ENCODE measurements at regions not wholly inside any gene's neighbourhood (a gene's known extent, or its start where the extent isn't known, plus 50 kb on each side); places are given as distances from the start of the nearest gene placed in this dataset.
"Not testable (repeated sequence)": the region's sequence is repeated elsewhere in the genome, so short reads cannot be mapped to it uniquely, and the experiment has no call there.

DNA sequence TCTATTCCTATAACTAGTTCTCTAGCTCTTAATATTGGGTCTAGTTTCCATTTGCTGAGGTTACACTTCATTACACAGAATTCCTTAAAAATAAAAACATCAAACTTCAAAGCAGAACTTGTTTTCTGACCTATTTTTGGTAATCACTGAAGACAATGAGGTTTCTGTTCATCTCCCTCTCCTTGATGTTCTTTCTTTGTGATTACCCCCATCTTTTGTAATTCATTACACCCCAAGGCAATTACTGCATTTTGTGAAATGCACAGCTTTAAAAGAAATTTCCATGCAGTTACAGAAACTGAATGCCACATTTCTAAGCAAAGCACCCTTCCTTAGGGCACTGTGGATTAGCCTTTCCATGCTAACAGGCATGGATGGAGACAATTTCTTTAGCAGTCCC lies 363.2 kb upstream of the RND3 start:
- no peak for DNase-seq (ENCODE audit: low spot score)

DNA sequence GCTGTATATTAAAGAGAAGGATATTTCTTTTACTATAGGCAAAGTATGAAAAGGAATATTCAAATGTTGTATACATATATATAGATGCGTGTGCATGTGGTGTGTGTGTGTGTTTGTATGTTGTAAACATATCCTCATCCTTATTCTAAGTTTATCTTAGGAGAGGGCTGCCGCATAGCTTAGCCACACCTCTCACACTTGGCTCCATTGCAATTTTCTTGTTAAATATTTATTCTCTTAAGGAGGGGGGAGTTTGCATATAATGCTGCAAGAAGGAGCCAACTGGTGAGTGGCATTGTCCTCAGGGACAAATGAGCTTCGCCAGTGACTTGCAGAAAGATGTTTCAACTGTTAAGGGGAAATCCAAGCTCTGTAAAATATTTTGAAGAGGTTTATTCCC lies 360.1 kb upstream of the RND3 start:
- DNase-seq (ENCODE audit: low spot score): no peak

DNA sequence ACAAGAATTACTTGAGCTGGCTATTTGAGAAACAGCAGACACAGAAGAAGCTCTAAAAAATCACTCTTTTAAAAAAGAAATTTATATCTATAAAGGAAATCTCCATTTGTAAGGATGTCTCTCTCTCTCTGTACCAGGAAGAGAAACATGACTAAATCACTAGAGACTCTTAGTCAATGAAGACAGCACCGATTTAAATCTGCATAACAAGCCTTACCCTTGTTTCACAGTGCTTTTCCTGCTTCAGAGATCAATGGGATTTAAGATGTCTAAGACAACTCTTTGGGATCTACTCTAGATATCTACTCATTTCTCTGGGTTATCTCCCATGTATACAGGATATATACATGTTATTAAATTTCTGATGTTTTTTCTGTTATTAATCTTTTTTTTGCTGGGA lies 359.2 kb upstream of the RND3 start:
- no peak for DNase-seq (ENCODE audit: low spot score)

DNA sequence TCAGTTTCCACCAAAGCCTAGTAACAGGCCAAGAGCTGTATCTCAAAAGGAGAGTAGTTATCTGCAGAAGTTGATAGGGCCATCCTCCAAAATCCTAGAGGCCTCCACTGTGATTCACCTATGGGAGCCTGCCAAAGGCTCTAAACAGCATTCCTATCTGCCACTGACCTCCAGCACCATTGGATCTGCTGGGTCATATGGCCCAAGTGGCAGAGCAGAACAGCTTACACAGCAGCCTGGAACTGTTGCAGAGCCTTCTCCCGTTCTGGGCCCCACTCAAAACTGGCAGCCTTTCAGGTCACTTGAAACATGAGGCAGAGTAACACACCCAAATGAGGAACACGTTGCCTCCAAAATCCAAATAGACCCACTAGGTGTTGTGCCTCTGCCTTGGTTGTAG lies 345.2 kb upstream of the RND3 start:
- DNase-seq (ENCODE audit: low spot score): no peak

DNA sequence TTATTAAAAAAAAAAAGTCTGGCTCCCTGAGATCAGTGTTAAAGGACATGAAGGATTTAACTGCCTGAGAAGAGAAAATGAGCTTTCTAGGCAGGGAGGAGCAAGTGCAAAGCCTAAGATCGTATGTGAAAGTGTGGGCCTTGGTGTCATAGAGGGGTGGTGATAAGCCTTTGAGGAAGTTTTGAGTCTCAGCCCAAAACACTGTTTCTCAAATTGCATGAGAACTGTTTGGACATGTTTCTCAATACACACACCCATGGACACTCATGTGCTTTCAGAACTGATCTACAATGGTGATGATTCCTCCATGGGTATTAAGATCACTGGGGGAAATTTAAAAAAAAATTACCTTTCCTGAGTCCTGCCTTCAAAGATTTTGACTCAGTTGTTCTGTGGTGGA lies 336.7 kb upstream of the RND3 start:
- DNase-seq (ENCODE audit: low spot score): no peak

DNA sequence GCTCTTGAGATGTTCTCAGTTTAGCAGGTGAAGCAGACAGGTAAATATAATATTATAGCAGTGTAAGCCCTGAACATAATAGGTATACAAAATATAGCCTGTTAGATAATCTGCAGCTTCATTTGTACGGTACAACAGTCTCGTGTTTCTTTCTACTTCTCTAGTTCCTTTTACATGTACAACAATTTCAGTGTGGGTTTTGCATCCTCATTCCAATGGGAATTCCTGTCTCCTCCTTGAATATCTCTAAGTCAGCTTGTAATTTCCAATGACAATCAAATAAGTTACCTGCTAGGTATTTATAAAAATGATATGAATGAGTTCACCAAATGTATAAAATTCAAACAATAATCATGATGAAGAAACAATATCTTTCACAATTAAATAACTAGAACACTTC lies 330.0 kb upstream of the RND3 start:
- DNase-seq (ENCODE audit: low spot score): no peak

DNA sequence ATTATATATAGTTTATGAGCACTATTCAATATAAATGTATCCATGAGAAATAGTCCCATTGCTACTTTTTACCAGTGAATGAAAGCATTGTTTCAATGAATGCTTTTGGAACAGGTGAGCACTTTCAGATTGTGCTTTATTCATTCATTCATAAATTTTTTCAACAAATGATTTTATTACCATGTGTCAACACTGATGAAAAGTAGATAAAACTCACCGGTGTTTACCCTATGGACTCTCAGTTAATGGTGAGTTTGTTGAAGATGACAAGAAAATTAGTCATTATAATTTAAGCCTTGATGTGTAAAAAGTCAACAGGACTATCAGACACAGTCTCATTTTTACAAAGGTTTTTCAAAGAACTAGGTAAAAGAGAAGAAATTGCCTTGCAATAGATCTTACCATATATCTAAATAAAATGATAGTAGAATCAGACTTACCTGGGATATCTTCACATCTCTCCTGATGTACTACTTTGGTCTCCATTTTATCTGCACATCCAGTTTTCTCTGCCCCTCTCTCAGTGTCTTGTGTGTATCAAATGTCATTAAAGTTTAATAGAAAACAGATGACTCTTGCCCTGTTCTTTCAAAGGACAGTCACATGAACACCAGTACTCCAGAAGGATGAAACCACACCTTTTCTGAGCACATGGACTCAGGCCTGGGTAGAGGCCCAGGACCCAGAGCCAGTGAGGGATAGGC lies 325.3 kb upstream of the RND3 start:
- DNase-seq (ENCODE audit: low spot score): no peak

DNA sequence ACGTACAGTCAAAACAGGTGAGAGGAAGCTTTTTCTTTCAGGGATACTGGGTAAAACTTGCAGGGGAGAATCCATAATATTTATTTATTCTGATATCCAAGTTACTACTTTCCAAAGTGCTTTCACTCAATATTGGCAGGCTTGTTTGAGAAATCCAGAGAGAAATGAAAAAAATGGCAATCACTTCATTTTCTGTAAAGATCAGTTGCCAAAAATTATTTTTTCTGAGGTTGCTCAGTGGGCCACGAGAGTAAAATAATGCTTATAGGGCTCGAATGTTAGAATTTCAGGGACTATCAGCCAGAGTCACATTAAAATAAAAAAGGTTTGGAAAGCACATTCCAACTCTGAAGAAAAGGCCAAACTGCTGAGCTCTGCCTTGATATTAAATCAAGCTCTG lies 324.6 kb upstream of the RND3 start:
- no peak for DNase-seq (ENCODE audit: low spot score)

DNA sequence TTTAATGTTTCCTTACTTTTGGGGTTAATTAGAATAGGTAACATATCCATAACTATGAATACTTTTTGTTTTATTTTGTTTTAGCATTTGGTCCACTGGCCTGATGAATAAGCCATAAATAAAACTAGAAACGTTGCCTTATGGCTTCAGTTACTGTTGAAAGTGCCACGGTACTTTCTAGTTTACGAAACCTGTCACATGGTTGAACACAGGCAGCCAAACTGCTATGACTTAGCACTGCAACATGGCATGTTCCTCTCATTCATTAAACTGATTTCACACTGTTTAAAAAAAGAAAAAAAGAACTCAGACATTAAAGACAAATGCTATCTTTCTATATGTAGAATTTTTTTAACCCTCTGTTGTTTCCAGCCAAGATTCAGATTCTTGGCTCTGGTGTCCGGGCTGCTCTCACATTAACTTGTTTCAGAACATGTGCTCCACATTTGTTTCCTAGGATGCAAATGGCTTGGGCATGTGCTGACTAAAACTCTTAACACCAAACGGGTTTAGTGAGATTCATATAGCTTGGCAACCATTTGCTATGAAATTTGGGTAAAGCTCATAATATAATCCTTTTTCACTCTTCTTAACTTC lies 323.9 kb upstream of the RND3 start:
- no peak for DNase-seq (ENCODE audit: low spot score)

DNA sequence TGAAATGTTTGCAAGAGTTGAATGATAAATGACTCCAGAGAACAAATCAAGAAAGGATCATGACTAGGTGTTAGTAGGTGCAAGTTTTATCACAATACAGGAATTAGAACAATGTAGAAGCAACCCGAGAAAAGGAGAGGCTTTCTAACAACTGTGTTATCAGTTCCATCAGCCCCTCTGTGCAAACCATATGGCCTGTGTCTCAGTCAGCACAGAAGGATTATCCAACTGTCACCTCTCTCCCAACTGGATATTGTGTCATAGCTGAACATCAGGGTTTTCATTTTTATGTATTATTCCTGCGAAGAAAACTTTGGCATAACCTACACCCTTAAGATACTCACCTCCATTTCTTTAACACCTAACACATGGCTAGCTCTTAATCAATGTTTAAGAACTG lies 321.6 kb upstream of the RND3 start:
- DNase-seq (ENCODE audit: low spot score): no peak

DNA sequence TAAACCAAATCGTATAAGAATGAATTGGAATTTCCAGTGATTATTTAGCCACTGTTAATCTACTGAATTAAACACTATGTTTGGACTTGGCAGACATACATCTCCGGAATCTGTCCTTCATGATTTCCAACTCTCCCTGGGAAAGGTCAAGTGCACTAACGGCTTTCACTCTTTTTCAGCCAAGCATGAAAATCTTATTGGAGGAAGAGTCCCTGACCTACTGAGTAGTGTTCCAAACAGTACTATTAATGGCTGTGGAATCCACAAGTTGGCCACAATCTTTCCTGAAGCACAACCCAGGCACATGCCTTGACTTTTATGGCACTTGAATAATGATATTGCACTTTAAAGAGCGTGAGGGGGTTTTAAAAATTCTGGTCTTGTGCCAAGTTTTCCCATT lies 318.9 kb upstream of the RND3 start:
- DNase-seq (ENCODE audit: low spot score): no peak

DNA sequence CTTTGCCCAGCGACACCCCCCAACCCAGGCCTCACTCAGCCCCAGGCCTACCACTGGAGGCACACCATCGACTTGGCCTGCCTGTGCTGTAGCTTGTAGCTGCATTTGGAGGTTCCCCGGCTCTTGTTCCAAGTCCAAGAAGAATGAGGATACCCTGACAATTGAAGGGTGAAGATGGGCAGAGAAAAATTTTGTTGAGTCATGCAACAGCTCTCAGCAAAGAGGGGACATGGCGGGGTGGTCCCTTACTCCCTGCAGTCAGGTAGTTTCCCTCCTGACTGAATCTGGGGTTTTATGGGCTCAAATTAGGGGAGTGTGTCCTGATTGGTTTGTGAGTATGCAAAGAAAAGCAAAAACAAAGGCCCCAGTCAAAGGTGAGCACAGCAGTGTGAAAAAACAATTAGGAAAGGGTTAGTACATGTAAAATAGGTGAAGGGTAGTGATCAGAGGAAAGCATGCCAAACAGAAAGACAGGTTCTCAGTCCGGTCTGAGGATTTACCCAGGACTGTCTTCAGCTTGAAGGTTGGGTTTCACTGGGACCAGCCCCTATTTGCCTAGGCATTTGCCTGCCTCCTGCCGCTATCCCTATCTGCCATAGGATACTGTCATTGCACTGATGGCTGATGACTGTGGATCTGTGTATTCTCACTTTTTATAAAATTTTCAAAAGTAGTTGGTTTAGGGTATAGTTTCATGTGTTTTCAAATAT lies 316.4 kb upstream of the RND3 start:
- no peak for DNase-seq (ENCODE audit: low spot score)

DNA sequence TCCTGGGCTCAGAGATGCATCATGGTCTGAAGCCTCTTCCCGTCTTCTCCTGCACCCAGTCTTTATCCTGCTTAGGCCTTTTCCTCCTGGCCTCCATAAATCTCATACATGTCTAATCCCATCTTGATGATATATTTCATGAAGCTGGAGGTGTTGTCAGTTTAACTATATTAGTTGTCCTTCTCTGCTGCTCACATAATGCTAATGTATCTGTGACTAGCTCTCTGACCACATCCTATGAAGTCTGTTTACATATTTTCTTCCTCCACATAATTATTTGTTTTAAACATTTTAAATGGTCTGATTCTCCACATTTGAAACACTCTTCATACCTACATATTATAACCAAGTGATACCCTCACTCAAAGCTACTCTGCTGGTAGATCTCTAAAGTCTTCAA lies 315.2 kb upstream of the RND3 start:
- no peak for DNase-seq (ENCODE audit: low spot score)

DNA sequence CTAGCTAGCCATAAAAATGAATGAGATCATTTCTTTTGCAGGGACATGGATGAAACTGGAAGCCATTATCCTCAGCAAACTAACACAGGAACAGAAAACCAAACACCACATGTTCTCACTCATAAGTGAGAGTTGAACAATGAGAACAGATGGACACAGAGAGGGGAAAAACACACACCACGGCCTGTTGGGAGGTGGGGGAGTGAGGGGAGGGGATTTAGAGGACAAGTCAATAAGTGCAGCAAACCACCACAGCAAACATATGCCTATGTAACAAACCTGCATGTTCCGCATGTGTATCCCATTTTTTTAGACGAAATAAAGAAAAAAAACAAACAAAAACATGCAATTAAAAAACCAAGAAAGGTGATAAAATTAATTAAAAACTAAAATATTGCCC lies 308.8 kb upstream of the RND3 start:
- DNase-seq (ENCODE audit: low spot score): not testable (repeated sequence)

DNA sequence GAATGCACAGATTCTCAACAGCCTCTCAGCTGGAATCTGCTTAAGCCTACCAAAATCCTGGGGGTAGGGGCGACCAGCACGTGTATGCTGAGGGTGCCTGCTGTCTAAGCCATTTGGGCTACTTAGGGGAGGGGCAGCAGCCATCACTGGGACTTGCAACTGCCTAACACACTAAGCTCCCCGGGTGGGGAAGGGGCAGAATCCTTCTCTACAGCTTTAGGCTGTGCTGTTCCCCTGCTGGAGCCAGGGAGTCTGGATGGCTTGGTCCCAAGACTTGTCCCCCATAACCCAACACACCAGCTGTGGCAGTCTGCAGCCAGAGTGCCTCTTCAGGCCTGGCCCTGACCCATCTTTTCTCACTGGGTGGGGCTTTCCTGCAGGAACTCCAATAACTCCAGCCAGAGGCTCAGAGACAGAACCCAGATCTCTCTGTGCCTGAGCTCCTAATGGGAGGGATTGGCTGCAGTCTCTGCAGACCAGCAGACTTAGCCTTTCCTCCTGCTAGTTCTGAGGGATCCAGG lies 305.4 kb upstream of the RND3 start:
- DNase-seq (ENCODE audit: low spot score): no peak

DNA sequence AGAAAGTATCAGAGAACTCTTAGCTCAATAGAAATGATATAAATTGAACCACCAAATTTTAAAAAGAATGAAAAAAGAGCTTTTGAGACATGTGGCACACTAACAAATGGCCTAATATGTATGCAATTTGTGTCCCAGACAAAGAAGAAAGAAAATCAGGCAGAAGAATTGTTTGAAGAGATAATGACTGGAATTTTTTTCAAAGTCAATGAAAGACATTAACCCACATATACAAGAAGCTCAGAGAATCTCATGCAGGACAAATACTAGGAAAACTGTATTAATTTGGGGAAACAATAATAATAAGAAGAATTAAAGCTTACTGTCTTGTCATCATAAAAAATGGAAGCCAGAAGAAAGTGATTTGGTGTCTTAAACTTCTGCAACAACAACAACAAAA lies 304.1 kb upstream of the RND3 start:
- no peak for DNase-seq (ENCODE audit: low spot score)

DNA sequence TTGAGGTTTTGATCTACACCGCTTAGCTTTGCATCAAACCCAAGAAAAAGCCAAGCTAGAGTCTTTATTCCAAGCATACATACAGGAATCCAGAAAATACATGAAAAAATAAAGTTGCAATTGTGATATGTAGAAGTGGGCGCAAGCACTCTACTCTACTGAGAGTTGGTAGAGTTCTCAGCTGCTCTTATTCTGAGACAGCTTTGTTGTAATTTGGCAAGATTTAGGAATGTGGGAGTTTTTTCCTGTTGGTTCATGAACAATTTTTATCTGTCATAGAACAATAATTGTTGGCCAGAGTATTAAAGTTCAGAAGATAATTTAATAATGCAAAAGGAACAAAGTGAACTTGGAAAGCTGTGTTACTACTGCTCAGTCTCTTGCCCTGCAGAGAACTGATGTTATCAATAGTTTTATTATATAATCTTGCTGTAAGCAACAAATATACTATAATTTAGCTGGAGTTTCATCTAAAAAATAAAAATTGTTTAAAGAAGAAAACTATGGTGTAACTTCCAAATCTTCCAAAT lies 302.0 kb upstream of the RND3 start:
- DNase-seq (ENCODE audit: low spot score): no peak

DNA sequence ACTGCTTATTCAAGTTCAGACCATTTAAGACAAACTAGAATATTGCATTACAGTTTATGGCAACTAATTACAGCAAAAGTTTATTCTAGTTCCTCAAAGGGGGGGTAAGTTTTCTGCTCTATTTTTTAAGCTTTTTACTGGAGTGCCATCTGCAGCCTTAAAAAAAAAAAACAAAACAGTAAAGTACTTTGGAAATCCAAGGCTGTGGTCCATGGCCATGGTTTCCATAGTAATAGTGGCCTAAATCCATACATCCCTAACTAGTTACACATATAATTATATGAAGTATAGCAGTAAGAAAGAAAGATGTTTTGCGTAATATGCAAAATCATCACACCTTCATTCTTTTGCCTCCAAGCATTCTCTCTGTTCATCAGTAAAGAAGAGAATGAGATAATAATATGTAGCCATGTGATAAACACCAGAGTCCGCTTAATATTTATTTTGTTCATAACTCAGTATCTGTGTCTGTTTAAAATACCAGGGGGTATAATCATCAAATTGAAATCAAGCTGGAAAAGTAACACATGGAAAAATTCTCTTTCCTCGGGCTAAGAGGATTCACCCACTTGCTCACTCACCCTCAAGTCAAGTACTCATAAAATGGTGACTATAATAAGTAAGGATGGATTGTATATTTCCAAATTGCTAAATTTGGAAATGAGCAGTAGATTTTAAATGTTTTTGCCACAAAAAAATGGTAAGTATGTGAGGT lies 301.1 kb upstream of the RND3 start:
- no peak for DNase-seq (ENCODE audit: low spot score)

DNA sequence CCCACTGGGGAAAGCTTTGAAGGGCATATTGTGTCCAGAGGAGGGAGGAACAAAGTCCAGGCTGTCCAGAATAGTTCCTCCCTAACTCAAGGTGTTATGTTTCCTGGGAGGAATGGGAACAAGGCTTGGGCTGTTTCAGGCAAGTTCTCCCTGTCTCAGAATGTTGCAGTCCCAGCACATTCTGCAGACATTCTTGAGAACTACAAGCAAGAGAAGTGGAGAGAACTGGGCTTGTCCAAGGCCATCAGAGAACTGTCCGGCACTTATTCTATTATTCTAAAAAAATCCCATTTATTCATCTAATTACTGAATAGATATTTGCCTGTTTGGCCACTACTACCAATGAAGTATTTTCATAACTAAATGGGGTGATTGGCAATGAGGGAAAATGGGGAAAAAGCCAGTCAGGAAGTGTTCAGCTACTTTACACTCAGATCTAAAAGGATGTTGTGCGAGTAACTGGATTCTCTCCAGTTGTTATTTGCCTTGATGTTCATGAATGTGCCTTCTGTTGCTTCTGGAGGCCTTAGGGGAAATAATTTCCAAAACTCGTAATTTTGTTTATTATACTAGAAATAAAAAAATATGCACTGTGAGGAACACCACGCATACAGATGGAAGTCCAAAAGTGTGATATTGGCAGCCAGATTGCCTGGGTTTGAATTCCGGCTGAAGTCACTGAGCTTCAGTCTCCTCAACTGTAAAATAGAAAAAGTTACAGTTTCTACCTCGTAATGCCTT lies 300.1 kb upstream of the RND3 start:
- DNase-seq (ENCODE audit: low spot score): no peak

DNA sequence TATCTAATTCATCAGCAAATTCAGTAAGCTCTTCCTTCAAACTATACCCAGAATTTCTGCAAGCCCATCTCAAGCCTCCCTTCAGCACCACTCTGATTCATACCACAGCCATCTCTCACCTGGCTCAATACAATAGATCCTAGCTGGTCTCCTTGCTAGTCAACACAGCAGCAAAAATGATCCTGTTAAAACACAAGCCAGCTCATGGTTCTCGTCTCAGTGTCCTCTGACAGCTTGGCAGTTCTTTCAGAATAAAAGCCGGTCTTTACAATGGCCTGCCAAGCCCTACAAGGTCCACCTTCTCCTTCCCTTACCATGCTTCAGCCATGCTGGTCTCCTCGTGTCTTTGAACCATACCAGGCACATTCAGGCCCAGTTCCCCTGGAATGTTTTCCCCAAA lies 296.9 kb upstream of the RND3 start:
- no peak for DNase-seq (ENCODE audit: low spot score)

DNA sequence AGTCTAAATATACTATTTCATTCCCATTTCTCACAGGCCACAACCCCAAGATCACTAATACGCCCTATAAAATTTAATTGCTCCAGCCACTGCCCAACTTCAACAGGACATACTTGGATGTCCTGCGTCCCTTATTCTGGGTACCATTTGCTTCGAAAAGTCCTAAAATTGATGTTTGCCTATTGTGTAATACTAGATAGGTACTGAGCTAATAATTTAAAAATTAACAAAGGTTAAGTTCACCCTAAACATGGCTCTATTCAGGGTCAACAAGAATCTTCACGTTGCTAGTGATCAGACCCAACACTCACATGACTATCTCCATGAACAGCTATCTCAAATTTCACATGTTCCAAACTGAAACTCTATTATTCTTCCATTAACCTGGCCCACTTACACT lies 296.4 kb upstream of the RND3 start:
- no peak for DNase-seq (ENCODE audit: low spot score)

DNA sequence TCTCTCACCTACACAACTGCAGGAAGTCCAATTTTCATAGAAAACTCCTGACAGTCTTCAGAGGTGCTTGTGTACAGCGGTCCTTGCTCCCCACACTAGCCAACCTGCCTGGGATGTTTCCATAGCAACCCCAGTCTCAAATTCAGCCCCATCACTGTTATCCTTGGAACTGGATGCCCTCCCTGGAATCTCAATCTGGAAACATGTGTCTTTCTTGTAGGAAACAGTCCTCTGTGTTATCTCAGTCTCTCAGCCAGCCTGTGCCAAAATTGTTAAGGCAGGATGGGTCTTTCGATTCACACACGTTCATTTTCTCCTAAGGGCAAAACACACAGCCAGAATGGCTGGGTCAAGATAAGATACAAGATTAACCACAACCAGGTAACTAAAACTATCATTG lies 295.5 kb upstream of the RND3 start:
- DNase-seq (ENCODE audit: low spot score): no peak

All from RKO (cell line).